Naive thymus-derived CD8-positive, alpha-beta T cell (primary cell): ENCODE measurements at regions not wholly inside any gene's neighbourhood (a gene's known extent, or its start where the extent isn't known, plus 50 kb on each side); places are given as distances from the start of the nearest gene placed in this dataset.
"Not testable (repeated sequence)": the region's sequence is repeated elsewhere in the genome, so short reads cannot be mapped to it uniquely, and the experiment has no call there.

ENCODE experiments used
- ATAC-seq, 2 donors: fragments of 150-1000 bp; cut with Tn5 transposase in 1 of 2; sonication (Bioruptor Pico), chemical (Tn5 transposase) in 1 of 2; 1 replicate in 1 of 2; 2 replicates in 1 of 2; pipeline ENCODE4 v1.10.0; 2021; ENCODE audit warnings: mild to moderate bottlenecking in 2 of 2, moderate library complexity in 2 of 2
- POLR2A ChIA-PET: fragments of 350-600 bp; sonication (Branson Sonifier 250); formaldehyde crosslinking; loops from one replicate; lab custom pipeline; 2021; ENCODE audit warnings: antibody characterized with exemption; lab: Charles Lee
- DNase-seq, 10 donors: peaks; one replicate each; pipeline versions ENCODE4 v3.0.0 to v3.0.0-alpha.2; 2020 to 2022
- H3K27ac Mint-ChIP-seq, 10 donors: one replicate each; pipeline ENCODE4 v1.8.0; 2020 to 2022; ENCODE audit warnings: mild to moderate bottlenecking in 10 of 10, mixed read lengths in 10 of 10, moderate library complexity in 4 of 10, inconsistent platforms in 1 of 10
- H3K27me3 Mint-ChIP-seq, 5 donors: one replicate each; pipeline ENCODE4 v1.8.0; 2021 to 2022; ENCODE audit warnings: mixed read lengths in 5 of 5
- H3K36me3 Mint-ChIP-seq, 3 donors: one replicate each; pipeline ENCODE4 v1.8.0; 2020 to 2022; ENCODE audit warnings: mixed read lengths in 3 of 3, mild to moderate bottlenecking in 2 of 3, inconsistent platforms in 1 of 3
- H3K4me1 Mint-ChIP-seq, 4 donors: one replicate each; pipeline ENCODE4 v1.8.0; 2021 to 2022; ENCODE audit warnings: mixed read lengths in 4 of 4
- H3K4me3 Mint-ChIP-seq, 10 donors: one replicate each; pipeline ENCODE4 v1.8.0; 2020 to 2022; ENCODE audit warnings: mild to moderate bottlenecking in 10 of 10, mixed read lengths in 10 of 10, moderate library complexity in 6 of 10, inconsistent platforms in 1 of 10
- H3K9me3 Mint-ChIP-seq, 9 donors: one replicate each; pipeline ENCODE4 v1.8.0; 2020 to 2022; ENCODE audit warnings: mixed read lengths in 9 of 9, mild to moderate bottlenecking in 3 of 9, inconsistent platforms in 1 of 9, moderate library complexity in 1 of 9

- H3K4me3 Mint-ChIP-seq, H3K4me1 Mint-ChIP-seq, ATAC-seq, H3K27ac Mint-ChIP-seq, POLR2A ChIA-PET, H3K27me3 Mint-ChIP-seq, DNase-seq, H3K36me3 Mint-ChIP-seq: not testable (repeated sequence)
- peaks cover 0 to 12% (median 3%) of the 10 kb centered on the region in 9 donors for H3K9me3 Mint-ChIP-seq
These were observed 349.3 kb upstream of the TMPRSS15 start for GRCh38 chr21:18752894-18753293.

GRCh38 chr21:18756272-18756671 lies 352.7 kb upstream of the TMPRSS15 start:
- H3K36me3 Mint-ChIP-seq, POLR2A ChIA-PET, ATAC-seq, H3K27ac Mint-ChIP-seq, H3K4me1 Mint-ChIP-seq, H3K27me3 Mint-ChIP-seq, H3K4me3 Mint-ChIP-seq, DNase-seq: not testable (repeated sequence)
- peaks cover 0 to 12% (median 3%) of the 10 kb centered on the region in 9 donors for H3K9me3 Mint-ChIP-seq

- Mint-ChIP-seq H3K4me3 (no peak overlapping the region), H3K36me3 (no peaks in the 10 kb centered on the region), H3K27me3 (no peaks in the 10 kb centered on the region), H3K9me3 (peaks cover 0 to 11% (median 0%) of the 10 kb centered on the region in 9 donors), H3K27ac (no peak overlapping the region), H3K4me1 (no peaks in the 10 kb centered on the region)
- ATAC-seq: no peak
- POLR2A ChIA-PET: no interaction called here
- no peak for DNase-seq
These were observed 355.7 kb upstream of the TMPRSS15 start for GRCh38 chr21:18759267-18759666.

- Mint-ChIP-seq H3K36me3 (no peaks in the 10 kb centered on the region), H3K4me3 (no peak overlapping the region), H3K27me3 (no peaks in the 10 kb centered on the region), H3K27ac (no peak overlapping the region), H3K4me1 (no peaks in the 10 kb centered on the region), H3K9me3 (peaks cover 0 to 11% (median 0%) of the 10 kb centered on the region in 9 donors)
- DNase-seq: no peak
- ATAC-seq: no peak
- POLR2A ChIA-PET: no interaction called here
These were observed 356.2 kb upstream of the TMPRSS15 start for GRCh38 chr21:18759751-18760161.

- H3K4me3 Mint-ChIP-seq: no peak overlapping the region
- no peaks in the 10 kb centered on the region for H3K36me3 Mint-ChIP-seq
- POLR2A ChIA-PET: no interaction called here
- no peak for ATAC-seq
- DNase-seq: no peak
- H3K4me1 Mint-ChIP-seq: no peaks in the 10 kb centered on the region
- no peak overlapping the region for H3K27ac Mint-ChIP-seq
- no peaks in the 10 kb centered on the region for H3K27me3 Mint-ChIP-seq
- peaks cover 0 to 12% (median 0%) of the 10 kb centered on the region in 9 donors for H3K9me3 Mint-ChIP-seq
These were observed 356.7 kb upstream of the TMPRSS15 start for GRCh38 chr21:18760247-18760646.

- no peaks in the 10 kb centered on the region for H3K36me3 Mint-ChIP-seq
- ATAC-seq (no peak), DNase-seq (no peak)
- no peak overlapping the region for H3K4me3 Mint-ChIP-seq
- POLR2A ChIA-PET: no interaction called here
- H3K4me1 Mint-ChIP-seq: no peaks in the 10 kb centered on the region
- no peak overlapping the region for H3K27ac Mint-ChIP-seq
- no peaks in the 10 kb centered on the region for H3K27me3 Mint-ChIP-seq
- peaks cover 0 to 10% (median 3%) of the 10 kb centered on the region in 9 donors for H3K9me3 Mint-ChIP-seq
These were observed 361.1 kb upstream of the TMPRSS15 start for GRCh38 chr21:18764720-18765119.

- H3K36me3 Mint-ChIP-seq: no peaks in the 10 kb centered on the region
- POLR2A ChIA-PET: no interaction called here
- no peak for ATAC-seq
- H3K4me1 Mint-ChIP-seq: no peaks in the 10 kb centered on the region
- no peak overlapping the region for H3K4me3 Mint-ChIP-seq
- no peak overlapping the region for H3K27ac Mint-ChIP-seq
- no peak for DNase-seq
- no peaks in the 10 kb centered on the region for H3K27me3 Mint-ChIP-seq
- peaks cover 0 to 11% (median 2%) of the 10 kb centered on the region in 9 donors for H3K9me3 Mint-ChIP-seq
These were observed 366.0 kb upstream of the TMPRSS15 start for GRCh38 chr21:18769599-18769998.

GRCh38 chr21:18771845-18772380 lies 368.3 kb upstream of the TMPRSS15 start:
- no peaks in the 10 kb centered on the region for H3K4me1 Mint-ChIP-seq
- DNase-seq (no peak), ATAC-seq (no peak)
- peaks cover 0 to 8% (median 0%) of the 10 kb centered on the region in 9 donors for H3K9me3 Mint-ChIP-seq
- no peak overlapping the region for H3K27ac Mint-ChIP-seq
- no peak overlapping the region for H3K4me3 Mint-ChIP-seq
- POLR2A ChIA-PET: no interaction called here
- H3K27me3 Mint-ChIP-seq: no peaks in the 10 kb centered on the region
- H3K36me3 Mint-ChIP-seq: no peaks in the 10 kb centered on the region

GRCh38 chr21:18772404-18772803 lies 368.8 kb upstream of the TMPRSS15 start:
- no peaks in the 10 kb centered on the region for H3K4me1 Mint-ChIP-seq
- ATAC-seq: no peak
- POLR2A ChIA-PET: no interaction called here
- H3K27ac Mint-ChIP-seq: no peak overlapping the region
- no peak overlapping the region for H3K4me3 Mint-ChIP-seq
- no peaks in the 10 kb centered on the region for H3K36me3 Mint-ChIP-seq
- no peak for DNase-seq
- peaks cover 0 to 8% (median 0%) of the 10 kb centered on the region in 9 donors for H3K9me3 Mint-ChIP-seq
- no peaks in the 10 kb centered on the region for H3K27me3 Mint-ChIP-seq

GRCh38 chr21:18772897-18773296 lies 369.3 kb upstream of the TMPRSS15 start:
- DNase-seq (no peak), ATAC-seq (no peak)
- no peak overlapping the region for H3K4me3 Mint-ChIP-seq
- POLR2A ChIA-PET: no interaction called here
- no peaks in the 10 kb centered on the region for H3K36me3 Mint-ChIP-seq
- no peak overlapping the region for H3K27ac Mint-ChIP-seq
- H3K4me1 Mint-ChIP-seq: no peaks in the 10 kb centered on the region
- peaks cover 0 to 8% (median 0%) of the 10 kb centered on the region in 9 donors for H3K9me3 Mint-ChIP-seq
- H3K27me3 Mint-ChIP-seq: no peaks in the 10 kb centered on the region

GRCh38 chr21:18776936-18777335 lies 373.4 kb upstream of the TMPRSS15 start:
- no peak overlapping the region for H3K27ac Mint-ChIP-seq
- ATAC-seq: no peak
- POLR2A ChIA-PET: no interaction called here
- no peak for DNase-seq
- no peaks in the 10 kb centered on the region for H3K27me3 Mint-ChIP-seq
- H3K4me1 Mint-ChIP-seq: no peaks in the 10 kb centered on the region
- no peaks in the 10 kb centered on the region for H3K36me3 Mint-ChIP-seq
- peaks cover 0 to 10% (median 3%) of the 10 kb centered on the region in 9 donors for H3K9me3 Mint-ChIP-seq
- H3K4me3 Mint-ChIP-seq: no peak overlapping the region

- Mint-ChIP-seq H3K27me3 (no peaks in the 10 kb centered on the region), H3K4me1 (no peaks in the 10 kb centered on the region), H3K27ac (no peak overlapping the region), H3K4me3 (no peak overlapping the region), H3K36me3 (no peaks in the 10 kb centered on the region), H3K9me3 (peaks cover 0 to 17% (median 0%) of the 10 kb centered on the region in 9 donors)
- POLR2A ChIA-PET: no interaction called here
- ATAC-seq (no peak), DNase-seq (no peak)
These were observed 379.1 kb upstream of the TMPRSS15 start for GRCh38 chr21:18782721-18783120.

- no peak overlapping the region for H3K4me3 Mint-ChIP-seq
- ATAC-seq: no peak
- H3K9me3 Mint-ChIP-seq: peaks cover 2 to 37% (median 13%) of the 10 kb centered on the region in 9 donors
- H3K27ac Mint-ChIP-seq: no peak overlapping the region
- peaks cover 0 to 3% (median 0%) of the 10 kb centered on the region in 4 donors for H3K4me1 Mint-ChIP-seq
- DNase-seq: no peak
- POLR2A ChIA-PET: no interaction called here
- no peaks in the 10 kb centered on the region for H3K36me3 Mint-ChIP-seq
- no peaks in the 10 kb centered on the region for H3K27me3 Mint-ChIP-seq
These were observed 397.9 kb upstream of the TMPRSS15 start for GRCh38 chr21:18801468-18801867.

- peaks cover 2 to 36% (median 9%) of the 10 kb centered on the region in 9 donors for H3K9me3 Mint-ChIP-seq
- no peak overlapping the region for H3K4me3 Mint-ChIP-seq
- no peak for ATAC-seq
- no peaks in the 10 kb centered on the region for H3K36me3 Mint-ChIP-seq
- POLR2A ChIA-PET: no interaction called here
- H3K27ac Mint-ChIP-seq: no peak overlapping the region
- H3K4me1 Mint-ChIP-seq: no peaks in the 10 kb centered on the region
- no peak for DNase-seq
- H3K27me3 Mint-ChIP-seq: no peaks in the 10 kb centered on the region
These were observed 400.0 kb upstream of the TMPRSS15 start for GRCh38 chr21:18803624-18804023.
